HG02588 (cell line): ENCODE measurements at regions not wholly inside any gene's neighbourhood (a gene's known extent, or its start where the extent isn't known, plus 50 kb on each side); places are given as distances from the start of the nearest gene placed in this dataset.

Experiments used
- ATAC-seq: cut with Tn5 transposase; IDR thresholded peaks from one replicate; pipeline ENCODE4 v1.9.1; 2021; ENCODE audit warnings: mild to moderate bottlenecking, moderate library complexity; ENCODE audit not compliant: unreplicated experiment

DNA sequence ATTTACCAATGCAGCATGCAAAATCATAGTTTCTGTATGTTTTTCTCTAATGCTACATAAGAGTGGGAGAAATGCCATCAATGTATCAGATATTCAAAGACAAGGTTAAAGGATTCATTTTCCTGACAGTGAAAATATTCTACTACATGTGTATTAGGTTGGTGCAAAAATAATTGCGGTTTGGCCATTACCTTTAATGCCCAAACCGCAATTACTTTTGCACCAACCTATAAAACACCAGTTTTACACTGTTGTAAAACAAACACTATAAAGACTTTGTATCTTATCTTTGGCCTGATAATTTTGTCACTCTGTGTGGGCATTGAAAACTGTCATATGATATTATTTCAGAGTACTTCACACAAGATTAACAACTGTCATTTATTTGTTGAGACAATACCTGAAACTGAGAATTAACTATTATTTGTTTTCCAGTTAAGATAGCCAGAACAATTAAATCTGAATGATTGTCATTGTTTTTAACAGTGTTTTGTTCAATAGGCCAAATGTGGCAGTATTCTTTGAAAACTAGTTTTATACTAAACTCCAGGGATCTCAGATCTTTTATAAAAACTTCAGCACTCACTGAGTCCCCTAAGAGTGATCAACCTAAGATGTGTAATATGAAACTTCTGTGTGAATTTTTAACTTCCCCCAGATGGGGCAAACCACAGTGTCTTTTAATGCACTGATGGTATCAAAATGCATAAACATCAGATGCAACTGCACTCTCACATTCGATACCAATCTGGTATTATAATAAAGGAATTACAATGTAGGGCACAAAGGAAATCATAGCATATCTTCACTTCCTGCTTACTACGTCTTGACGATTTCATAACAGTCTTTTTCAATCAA lies 53.8 kb upstream of the FBN2 start:
- no peak for ATAC-seq

DNA sequence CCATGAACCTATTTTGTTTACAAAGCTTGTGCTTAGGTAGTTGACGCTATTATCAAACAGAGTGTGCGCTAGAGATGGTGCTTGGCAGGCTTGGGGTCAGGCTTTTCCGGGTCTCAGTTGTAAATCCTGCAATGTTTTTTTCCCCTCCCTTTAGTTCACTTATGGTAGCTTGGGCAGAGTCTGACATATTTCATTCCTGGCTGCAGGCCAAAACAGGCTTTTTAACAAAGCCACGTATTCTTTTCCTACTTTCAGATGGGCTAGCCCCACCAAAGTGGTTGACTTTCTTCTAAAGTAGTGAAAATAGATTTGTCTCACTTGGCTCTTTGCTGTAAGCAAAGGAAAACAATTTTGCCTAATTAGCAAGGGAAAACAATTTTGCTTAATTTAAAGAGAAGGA lies 58.0 kb upstream of the FBN2 start:
- ATAC-seq, result no peak

DNA sequence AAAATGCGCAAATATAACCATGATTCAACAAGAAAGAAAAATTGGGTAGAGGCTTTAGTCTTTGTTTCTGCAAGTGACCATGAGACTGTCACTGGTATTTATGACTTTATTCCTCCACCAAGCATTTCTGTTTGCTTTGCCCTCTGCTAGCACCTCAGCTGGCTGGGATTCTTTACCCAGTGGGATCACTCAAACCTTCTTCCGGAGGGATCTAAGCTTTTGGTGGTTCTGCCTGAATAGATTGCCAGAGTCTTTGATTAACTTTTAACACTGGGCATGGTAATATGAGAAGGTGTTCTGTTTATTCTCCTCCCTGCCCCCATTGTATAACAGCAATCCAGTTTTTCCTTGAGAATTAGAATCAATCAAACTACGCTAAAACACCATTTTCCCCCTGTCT lies 59.1 kb upstream of the FBN2 start:
- no peak for ATAC-seq

DNA sequence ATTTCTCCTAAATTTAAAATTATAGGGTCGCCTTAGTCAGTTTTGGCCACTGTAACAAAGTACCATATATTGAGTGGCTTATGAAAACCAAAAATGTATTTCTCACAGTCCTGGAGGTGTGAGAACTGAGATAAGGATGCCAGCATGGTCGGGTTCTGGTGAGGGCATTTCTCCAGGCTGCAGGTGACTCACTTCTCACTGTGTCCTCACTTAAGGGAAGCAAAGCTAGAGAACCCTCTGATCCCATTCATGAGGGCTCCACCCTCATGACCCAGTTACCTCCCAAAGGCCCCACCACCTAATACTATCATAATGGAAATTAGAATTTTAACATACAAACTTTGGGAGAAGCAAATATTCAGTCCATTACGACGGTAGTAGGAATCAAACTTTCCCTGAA lies 75.1 kb upstream of the FBN2 start:
- ATAC-seq, result no peak

DNA sequence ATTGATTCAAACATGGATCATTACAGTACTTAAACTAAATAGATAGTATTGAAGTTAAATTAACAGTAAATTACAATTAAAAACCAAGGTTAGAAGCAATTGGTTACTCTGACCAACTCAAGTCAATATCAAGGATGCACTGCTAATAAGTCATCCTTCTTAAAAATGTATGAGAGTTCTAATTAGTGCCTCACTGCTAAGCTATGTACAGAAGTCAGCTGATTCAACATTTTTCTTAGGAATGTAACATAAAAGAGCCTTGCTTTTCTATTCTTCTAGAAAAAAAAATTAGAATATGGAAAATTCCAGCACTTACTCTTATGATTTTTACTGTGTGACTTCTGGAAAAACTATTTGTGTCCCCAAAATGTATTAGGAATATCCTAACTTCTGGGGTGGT lies 75.7 kb upstream of the FBN2 start:
- ATAC-seq, result no peak

DNA sequence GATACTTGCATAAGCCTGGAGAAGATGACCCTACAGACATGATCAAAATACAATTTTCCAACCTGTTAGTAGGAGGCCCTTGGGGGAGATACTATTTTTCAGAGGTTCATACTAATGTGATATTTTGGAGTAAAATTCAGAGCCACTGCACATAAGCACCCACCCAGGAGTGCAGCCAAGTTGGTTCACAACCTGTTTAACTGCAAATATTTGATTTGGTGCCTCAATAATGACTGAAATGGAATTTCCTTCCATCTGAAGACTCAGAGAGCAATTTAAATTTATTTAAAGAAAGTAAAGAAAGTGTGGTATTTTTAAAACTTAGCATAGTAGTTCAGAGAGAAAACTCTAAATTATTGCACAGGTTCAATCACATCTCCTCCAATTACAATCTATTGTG lies 77.5 kb upstream of the FBN2 start:
- ATAC-seq, result no peak

DNA sequence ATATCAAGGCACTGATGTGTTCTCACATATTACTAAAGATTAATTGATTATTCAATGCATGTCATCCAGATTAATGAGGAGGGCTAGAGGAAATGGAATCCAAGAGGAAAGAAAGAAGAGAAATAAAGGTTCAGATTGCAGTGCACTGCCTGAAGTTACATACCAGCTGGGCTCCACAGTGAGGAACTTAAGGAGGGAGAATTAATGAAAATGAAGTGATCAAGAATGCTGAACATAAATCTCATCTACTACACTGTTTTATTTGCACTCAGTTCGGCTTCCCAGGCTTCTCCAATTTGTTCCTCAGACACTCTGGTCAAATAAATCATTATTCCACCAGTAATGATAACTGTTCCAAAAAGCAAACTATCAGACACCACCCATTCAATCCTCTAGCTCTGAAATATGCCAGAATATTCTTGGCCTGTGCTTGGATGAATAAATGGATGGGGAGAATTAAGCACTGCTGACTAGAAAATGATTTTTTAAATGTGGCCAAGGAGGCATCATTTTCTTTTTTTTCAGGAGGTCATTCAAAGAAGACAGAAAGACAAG lies 88.6 kb upstream of the FBN2 start:
- no peak for ATAC-seq

DNA sequence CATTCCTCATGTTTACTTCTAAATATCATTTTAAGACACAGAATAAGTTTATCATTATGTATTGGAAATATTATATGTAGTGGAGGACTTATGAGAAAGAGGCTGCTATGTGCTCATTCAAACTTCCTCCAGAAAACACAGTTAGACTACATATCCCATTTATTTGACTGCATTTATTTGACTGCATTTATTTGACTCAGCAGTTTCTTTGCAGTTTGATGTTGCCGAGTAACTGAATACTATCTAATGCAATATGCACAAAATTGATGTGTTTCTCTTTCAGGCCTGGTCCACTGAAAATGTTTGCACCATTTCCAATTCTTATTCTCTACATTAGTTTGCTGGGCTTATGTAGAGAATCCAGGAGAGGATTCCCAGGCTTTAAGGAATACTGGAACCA lies 89.9 kb upstream of the FBN2 start:
- ATAC-seq, result no peak

DNA sequence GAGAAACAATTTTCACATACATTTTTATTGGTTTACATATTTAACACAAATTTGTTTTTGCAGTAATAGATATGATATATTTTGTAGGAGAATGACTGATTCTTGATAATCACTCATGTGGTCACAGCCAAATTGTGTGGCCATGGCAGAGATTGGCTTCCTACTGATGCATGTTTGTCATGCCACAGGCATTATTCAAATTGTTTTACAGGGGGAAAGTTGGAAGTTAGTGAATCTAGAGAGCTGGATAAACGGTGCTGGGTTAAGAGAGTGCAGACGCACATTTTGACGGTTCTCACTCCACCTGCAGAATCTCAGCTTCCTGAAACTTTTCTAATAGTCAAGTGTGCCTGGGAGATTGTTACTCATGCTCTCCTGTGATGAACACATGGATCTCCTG lies 91.1 kb upstream of the FBN2 start:
- ATAC-seq, result no peak

DNA sequence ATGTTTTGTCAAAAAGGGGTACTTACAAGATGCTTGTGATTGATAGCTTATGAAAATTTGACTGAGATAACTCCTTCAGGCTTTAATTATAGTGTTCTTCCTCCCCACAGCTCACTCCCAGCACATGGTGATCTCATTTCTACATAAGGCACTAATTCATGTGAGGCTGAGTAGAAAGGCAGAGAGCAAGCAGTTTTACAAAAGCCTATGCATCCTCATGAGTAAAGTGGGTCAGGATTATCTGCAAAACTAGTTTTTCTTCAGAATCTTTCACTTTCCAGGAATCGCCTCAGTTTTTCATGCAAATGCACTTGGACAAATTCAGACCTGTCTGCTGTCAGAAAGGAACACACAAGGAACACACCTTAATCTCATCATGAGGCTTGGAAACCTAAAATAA lies 92.1 kb upstream of the FBN2 start:
- no peak for ATAC-seq

DNA sequence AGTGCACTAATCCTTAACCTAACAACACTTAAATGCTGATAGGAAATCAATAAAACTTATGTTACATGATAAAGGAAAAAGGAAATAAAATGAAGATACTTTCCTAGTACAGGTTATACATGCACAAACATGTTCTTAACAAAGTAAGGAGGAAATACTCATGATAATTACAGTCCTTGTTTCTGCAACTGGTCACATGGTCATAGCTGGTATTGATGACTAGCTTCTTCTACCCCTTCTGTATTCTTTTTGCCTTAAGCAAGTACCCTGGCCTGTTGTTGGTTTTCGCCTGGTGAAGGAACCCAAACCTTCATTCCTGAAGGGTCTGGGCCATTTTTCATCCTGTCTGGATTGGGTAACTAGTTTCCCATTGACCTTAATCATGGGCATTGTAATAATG lies 93.7 kb upstream of the FBN2 start:
- no peak for ATAC-seq

DNA sequence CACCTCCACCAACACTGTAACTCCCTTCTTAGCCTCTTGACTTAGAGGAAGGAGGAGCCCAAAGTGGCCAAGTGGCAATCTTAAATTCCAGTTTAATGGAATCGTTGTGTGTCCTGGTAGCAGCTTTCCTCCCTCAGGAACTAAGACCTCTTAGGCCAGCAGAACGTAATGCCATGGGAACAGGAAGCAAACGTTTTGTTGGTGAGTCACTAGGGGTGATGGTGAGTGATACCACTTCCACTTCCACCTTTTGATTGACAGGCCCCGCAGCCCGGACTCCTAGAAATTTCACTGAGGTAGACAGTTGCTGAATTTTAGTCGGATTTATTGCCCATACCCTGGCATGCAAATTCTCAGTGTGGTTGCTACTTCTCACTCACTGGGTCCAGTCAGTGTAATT lies 94.2 kb upstream of the FBN2 start:
- no peak for ATAC-seq

DNA sequence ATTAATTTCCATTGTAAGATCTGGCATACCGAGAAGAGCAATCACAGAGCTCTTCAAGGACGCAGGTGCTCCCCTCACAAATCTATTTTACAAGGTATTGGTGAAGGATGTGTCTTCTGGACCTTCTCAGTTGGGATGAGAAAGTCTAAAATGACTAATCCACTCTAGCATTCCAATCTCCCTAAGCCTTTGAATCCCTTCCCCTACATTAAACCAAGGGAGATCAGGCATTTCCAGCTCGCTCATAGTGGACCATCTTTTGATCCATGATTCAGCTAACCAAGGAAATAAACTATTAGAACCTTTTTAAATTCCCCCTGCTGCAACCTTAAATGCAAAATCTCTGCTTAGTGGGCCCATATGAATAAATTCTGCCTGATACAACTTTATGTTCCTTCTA lies 95.9 kb upstream of the FBN2 start:
- no peak for ATAC-seq

DNA sequence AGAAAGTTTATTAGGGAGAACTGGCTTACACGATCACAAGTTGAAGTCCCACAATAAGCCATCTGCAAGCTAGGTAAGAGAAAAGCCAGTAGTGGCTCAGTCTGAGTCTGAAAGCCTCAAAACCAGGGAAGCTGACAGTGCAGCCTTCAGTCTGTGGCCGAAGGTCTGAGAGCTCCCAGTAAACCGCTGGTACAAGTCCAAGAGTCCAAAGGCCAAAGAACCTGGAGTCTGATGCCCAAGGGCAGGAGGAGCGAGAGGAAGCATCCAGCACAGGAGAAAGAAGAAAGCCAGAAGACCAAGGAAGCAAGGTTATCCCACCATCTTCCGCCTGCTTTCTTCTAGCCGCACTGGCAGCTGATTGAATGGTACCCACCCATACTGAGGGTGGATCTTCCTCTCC lies 97.3 kb upstream of the FBN2 start:
- no peak for ATAC-seq

DNA sequence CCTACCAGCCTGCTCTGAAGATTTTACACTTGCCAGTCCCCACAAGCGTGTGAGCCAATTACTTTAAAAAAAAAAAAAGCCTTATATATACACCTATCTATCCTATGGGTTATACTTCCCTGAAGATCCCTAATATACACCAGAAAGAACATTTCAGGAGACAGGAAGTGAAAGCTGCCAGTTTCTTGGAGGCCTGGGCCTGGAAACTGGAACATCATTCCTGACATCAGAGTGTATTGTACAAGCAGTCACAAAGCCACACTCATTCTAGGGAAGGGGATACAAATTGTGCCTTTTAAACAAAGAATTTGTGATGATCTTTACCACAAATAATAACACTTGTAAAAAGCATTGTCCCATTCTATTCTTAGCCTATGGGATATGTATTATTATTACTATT lies 98.3 kb upstream of the FBN2 start:
- no peak for ATAC-seq

DNA sequence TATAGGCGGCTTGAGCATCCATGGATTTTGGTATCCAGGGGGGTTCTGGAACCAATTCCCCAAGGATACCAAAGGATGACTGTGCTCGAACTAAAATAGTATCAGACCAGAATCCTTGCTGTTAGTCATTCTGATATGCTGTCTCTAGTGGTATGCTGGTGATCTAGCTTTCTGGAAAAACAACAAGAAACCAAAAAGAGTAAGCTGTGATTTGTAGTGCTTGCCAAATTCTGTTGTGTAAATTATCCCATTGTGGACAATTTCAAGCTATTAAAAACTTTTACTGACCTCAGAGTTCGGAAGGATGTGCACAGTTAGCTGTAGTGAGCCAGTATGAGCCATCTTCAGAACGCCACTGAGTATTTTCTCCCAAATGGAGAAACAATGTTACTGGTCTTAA lies 99.0 kb upstream of the FBN2 start:
- ATAC-seq, result no peak

DNA sequence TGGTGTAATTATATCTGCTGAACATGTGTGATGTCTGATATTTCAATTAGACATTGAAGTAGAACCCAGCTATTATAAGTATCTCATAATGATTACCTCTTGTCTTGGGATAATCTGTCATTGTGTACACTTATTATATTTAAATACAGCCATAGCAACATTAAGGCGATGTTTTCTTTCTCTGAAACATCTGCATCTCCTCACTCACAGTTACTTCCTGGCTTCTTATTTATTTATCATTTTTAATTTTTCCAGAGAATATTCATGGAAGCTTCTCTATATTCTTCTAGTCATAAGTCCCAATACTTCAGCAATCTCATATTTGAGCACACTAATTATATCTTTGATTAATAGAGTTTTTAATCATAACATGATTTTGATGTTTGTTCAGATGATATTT lies 103.8 kb upstream of the FBN2 start:
- ATAC-seq, result no peak

DNA sequence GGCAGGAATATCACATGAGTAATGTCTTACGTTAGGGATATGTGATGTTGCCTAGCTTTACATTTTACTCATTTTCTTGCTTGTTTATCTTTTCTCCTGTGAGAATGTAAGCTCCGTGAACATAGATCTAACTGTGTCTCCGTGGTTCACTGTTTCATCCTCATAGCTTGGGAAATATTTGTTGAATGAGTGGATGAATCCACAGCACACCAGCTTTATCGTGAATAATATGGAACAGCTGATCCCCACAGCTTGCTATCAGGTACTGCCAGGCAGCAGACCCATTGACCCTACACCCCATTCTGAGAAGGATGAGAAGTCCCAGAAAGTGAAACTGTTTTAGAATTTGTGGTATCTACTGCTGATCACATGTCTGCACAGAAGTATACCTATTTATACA lies 106.8 kb upstream of the FBN2 start:
- no peak for ATAC-seq

DNA sequence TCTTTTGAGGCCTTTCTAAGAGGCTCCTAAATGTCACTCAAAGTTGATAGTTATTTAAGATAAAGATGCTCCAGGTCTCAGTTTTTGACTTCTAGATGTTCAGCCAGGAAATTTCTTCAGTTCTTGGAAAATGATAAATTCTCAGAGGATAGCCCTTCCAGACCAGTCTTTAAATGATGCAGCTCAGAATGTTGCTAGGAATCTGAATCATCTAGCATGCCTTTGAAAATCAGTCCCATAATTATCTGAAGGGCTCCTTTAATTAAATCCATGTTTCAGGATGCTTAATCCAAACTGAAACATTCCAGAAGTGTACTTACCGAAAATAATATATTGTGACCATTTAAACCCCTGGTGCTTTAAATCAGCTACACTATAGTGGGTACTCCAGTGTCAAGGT lies 107.5 kb upstream of the FBN2 start:
- no peak for ATAC-seq

DNA sequence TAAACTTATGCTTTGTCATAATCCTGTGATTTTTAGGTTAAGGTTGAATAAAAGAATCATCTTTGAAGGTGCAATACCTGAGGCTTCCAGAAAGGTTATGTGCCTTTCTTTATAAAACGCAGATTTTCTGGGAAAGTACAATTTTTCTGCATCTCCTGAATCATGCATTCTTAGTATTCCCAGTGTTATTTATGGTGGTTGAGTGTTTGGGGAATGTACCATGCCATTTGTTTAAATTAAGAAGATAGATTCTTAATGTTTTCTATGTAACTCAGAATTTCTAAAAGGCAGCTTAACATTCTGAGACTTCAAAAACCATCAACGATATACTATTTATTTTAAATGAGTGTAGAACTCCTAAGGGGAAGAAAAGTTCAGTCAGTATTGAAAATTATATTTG lies 108.1 kb upstream of the FBN2 start:
- ATAC-seq, result no peak

DNA sequence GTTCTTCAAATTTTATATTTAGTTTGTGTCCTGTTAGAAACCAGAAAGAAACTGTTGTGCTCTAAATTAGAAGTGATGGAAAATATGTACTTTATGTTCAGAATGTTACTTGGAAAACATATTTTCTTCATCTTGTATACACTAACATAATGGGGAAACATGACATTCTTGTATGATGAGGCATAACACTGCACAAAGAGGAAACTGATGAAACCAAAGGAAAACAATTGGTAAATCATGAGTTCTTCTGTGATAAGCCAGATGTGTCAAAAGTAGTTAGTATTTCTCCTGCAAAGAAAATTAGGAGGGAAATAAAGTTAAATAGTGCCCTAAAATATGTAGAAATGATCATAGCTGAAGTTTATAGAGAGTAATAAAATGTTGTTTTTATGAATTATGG lies 111.1 kb upstream of the FBN2 start:
- no peak for ATAC-seq

DNA sequence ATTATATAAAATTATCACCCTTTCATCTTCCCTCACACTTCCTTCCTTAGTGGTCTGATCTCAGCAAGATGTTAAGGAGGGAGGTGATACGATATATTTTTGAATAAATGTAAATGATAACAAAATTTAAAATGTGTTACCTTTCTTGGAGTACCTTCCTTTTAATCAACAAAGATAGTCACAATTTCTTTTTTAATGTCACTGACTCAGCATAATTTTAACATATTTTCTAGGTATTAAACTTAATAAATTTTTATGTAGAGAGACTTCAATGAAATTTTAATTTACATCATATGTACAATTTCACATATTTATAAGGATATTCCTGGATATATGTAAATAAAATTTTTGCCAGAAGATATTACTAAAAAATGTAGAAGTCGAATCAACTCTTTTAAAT lies 125.0 kb upstream of the FBN2 start:
- ATAC-seq, result no peak

DNA sequence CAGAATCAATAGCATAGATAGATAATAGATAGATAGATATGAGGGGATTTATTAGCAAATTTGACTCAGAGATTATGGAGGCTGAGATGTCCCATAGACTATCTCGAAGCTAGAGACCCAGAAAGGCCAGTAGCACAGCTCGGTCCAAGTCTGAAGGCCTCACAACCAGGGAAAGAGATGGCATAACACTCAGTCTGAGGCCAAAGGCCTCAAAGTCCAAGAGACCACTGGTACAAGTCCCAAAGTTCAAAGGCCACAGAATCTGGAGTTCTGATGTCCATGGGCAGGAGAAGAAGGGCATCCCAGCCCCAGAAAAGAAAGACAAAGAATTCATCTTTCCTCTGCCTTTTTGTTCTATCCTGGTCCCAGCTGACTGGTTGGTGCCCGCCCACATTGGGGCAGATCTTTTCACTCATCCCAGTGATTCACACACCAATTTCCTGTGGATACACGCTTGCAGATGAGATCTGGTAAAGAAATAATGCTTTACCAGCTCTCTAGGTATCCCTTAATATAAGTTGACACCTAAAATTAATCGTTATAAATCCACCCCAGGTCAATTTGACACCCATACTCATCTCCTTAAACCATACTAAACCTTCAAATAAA lies 127.8 kb upstream of the FBN2 start:
- ATAC-seq, result no peak
